ENCODE measurements at regions not wholly inside any gene's neighbourhood (a gene's known extent, or its start where the extent isn't known, plus 50 kb on each side); places are given as distances from the start of the nearest gene placed in this dataset.

- H3K27me3 ChIP-seq (ENCODE audit: control insufficient read depth in 2 of 2, insufficient read depth in 2 of 2, low read length in 2 of 2) = no peaks in the 10 kb centered on the region
- POLR2A ChIA-PET = no interaction called here
- H3K9me3 ChIP-seq (replicated peaks; ENCODE audit: control insufficient read depth, insufficient read depth, low read length) = no peaks in the 10 kb centered on the region
- H3K9me1 ChIP-seq (replicated peaks; ENCODE audit: control insufficient read depth, extremely low read depth, insufficient read depth, low read length) = no peaks in the 10 kb centered on the region
- BruUV-seq (replicated peaks) = no TSS peak
- no peaks in the 10 kb centered on the region for H3K79me2 ChIP-seq (ENCODE audit: control insufficient read depth, insufficient read depth, low read length)
- CTCF ChIA-PET = interaction anchor here (0.9 to 2.3 kb wide), 4 partner anchors 10 to 116 kb away, joined by 3 to 7 read pairs (median 4); no protein-coding TSS in a partner anchor
- DNase-seq (ENCODE audit: low read depth, low spot score) = no peak
- FAIRE-seq = no peak
- dilution Hi-C loops (cut with MboI; ENCODE audit: extremely low pct_ligation_motif_present, low sequenced_read_pairs) = no loop called here
- H4K20me1 ChIP-seq (replicated peaks; ENCODE audit: control insufficient read depth, extremely low read depth, insufficient read depth, low read length) = no peaks in the 10 kb centered on the region
- intact Hi-C loops (cut with micrococcal nuclease) = no loop called here
- no peak for TF ChIP-seq MYC (IDR thresholded peaks at IDR 0.05; ENCODE audit: low read depth, low read length)
- no peak overlapping the region for H3K4me2 ChIP-seq (ENCODE audit: insufficient read depth, low read length)
- H3K4me3 ChIP-seq (replicated peaks in 1 of 3; ENCODE audit: insufficient read depth in 1 of 3, low read depth in 1 of 3, low read length in 3 of 3) = no peak overlapping the region
- no peak overlapping the region for H2AFZ ChIP-seq (ENCODE audit: low read depth, low read length)
- H3K36me3 ChIP-seq (ENCODE audit: control insufficient read depth in 2 of 2, extremely low read depth in 1 of 2, insufficient read depth in 2 of 2, low read length in 2 of 2) = no peaks in the 10 kb centered on the region
- H3K4me1 ChIP-seq (ENCODE audit: control insufficient read depth, extremely low read depth, insufficient read depth, low read length) = no peaks in the 10 kb centered on the region
- no peak overlapping the region for H3K9ac ChIP-seq (replicated peaks; ENCODE audit: extremely low read depth, insufficient read depth, low read length)
- no peak overlapping the region for H3K27ac ChIP-seq (ENCODE audit: insufficient read depth, low read depth, low read length)
These were observed 137.0 kb upstream of the IL15 start for GRCh38 chr4:141499261-141499853.

DNA sequence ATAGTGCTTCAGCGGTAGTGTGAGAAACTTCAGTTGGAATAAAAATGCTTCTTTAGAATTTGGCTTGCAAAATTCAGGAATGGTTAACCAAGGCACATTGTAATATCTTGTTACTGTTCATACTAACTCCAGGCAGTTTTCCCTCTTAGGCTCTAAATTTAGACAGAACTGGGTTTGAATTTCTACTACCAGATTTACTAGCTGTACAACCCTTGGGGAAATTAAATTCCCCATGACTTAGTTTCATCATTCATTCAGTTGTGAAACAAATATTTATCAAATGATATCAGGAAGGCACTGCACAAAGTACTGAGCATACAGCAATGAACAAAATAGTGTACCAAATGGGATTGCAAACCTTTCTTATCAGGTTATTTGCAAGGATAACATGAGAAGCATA lies 135.0 kb upstream of the IL15 start:
- FAIRE-seq (no peak), DNase-seq (ENCODE audit: low read depth, low spot score) (no peak)
- intact Hi-C loops (cut with micrococcal nuclease) = no loop called here
- no peaks in the 10 kb centered on the region for H3K27me3 ChIP-seq (ENCODE audit: control insufficient read depth in 2 of 2, insufficient read depth in 2 of 2, low read length in 2 of 2)
- ChIA-PET CTCF (interaction anchor here (1.3 kb wide), 1 partner anchor 11 kb away, joined by 3 read pairs; no protein-coding TSS in a partner anchor), POLR2A (no interaction called here)
- H3K27ac ChIP-seq (ENCODE audit: insufficient read depth, low read depth, low read length) = no peak overlapping the region
- no peak overlapping the region for H3K4me2 ChIP-seq (ENCODE audit: insufficient read depth, low read length)
- H4K20me1 ChIP-seq (replicated peaks; ENCODE audit: control insufficient read depth, extremely low read depth, insufficient read depth, low read length) = no peaks in the 10 kb centered on the region
- no peaks in the 10 kb centered on the region for H3K9me1 ChIP-seq (replicated peaks; ENCODE audit: control insufficient read depth, extremely low read depth, insufficient read depth, low read length)
- H3K4me3 ChIP-seq (replicated peaks in 1 of 3; ENCODE audit: insufficient read depth in 1 of 3, low read depth in 1 of 3, low read length in 3 of 3) = no peak overlapping the region
- no peaks in the 10 kb centered on the region for H3K4me1 ChIP-seq (ENCODE audit: control insufficient read depth, extremely low read depth, insufficient read depth, low read length)
- dilution Hi-C loops (cut with MboI; ENCODE audit: extremely low pct_ligation_motif_present, low sequenced_read_pairs) = no loop called here
- no peaks in the 10 kb centered on the region for H3K79me2 ChIP-seq (ENCODE audit: control insufficient read depth, insufficient read depth, low read length)
- no peak for TF ChIP-seq MAX (IDR thresholded peaks at IDR 0.05; ENCODE audit: insufficient read depth, insufficient read length)
- no peak for TF ChIP-seq CTCF (IDR thresholded peaks at IDR 0.05; ENCODE audit: extremely low read depth in 1 of 2, insufficient read depth in 1 of 2, low read depth in 1 of 2, low read length in 2 of 2)
- no peak for TF ChIP-seq FOS (IDR thresholded peaks at IDR 0.05; ENCODE audit: borderline replicate concordance, insufficient read depth, low read length)
- TF ChIP-seq POLR2A (IDR thresholded peaks at IDR 0.05; ENCODE audit: low read depth, low read length) = no peak
- TF ChIP-seq JUN (IDR thresholded peaks at IDR 0.05; ENCODE audit: borderline replicate concordance, insufficient read depth, insufficient read length, low read depth) = no peak
- TF ChIP-seq POLR2AphosphoS5 (IDR thresholded peaks at IDR 0.05; ENCODE audit: insufficient read depth, low read depth, low read length) = no peak
- TF ChIP-seq EZH2 (IDR thresholded peaks at IDR 0.05; ENCODE audit: borderline replicate concordance, low read depth, low read length, severe bottlenecking) = no peak
- TF ChIP-seq MYC (IDR thresholded peaks at IDR 0.05; ENCODE audit: low read depth, low read length) = no peak
- TF ChIP-seq GATA2 (IDR thresholded peaks at IDR 0.05; ENCODE audit: insufficient read depth, insufficient read length, low read depth, low read length) = no peak
- no peaks in the 10 kb centered on the region for H3K36me3 ChIP-seq (ENCODE audit: control insufficient read depth in 2 of 2, extremely low read depth in 1 of 2, insufficient read depth in 2 of 2, low read length in 2 of 2)
- BruUV-seq (replicated peaks) = no TSS peak
- no peaks in the 10 kb centered on the region for H3K9me3 ChIP-seq (replicated peaks; ENCODE audit: control insufficient read depth, insufficient read depth, low read length)
- no peak overlapping the region for H2AFZ ChIP-seq (ENCODE audit: low read depth, low read length)
- H3K9ac ChIP-seq (replicated peaks; ENCODE audit: extremely low read depth, insufficient read depth, low read length) = no peak overlapping the region
